ENCODE measurements at regions not wholly inside any gene's neighbourhood (a gene's known extent, or its start where the extent isn't known, plus 50 kb on each side); places are given as distances from the start of the nearest gene placed in this dataset.

DNA sequence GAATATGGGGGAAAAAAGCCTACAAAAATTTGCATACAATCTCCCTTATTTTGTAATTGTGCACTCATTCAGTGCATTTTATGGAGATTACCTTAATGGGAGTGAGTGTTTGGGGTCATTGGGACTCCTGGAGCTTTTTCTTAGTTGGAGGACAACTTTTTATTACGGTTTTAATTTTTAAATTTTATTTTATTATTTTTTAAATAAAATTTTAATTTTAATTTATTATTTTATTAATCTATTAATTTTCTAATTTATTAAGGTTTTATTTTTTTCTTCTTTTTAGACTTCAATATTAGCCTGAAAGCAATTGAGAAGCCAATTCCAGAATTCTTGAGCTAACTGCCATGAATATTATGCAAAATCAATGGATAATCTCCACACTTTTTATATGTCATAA lies 355.0 kb downstream of the SOCS6 start:
- DNase-seq (ENCODE audit: low read depth) = no peak
- no peak overlapping the region for H3K4me3 ChIP-seq (replicated peaks; ENCODE audit: low read depth, low read length)
- TF ChIP-seq, protein P1, sequence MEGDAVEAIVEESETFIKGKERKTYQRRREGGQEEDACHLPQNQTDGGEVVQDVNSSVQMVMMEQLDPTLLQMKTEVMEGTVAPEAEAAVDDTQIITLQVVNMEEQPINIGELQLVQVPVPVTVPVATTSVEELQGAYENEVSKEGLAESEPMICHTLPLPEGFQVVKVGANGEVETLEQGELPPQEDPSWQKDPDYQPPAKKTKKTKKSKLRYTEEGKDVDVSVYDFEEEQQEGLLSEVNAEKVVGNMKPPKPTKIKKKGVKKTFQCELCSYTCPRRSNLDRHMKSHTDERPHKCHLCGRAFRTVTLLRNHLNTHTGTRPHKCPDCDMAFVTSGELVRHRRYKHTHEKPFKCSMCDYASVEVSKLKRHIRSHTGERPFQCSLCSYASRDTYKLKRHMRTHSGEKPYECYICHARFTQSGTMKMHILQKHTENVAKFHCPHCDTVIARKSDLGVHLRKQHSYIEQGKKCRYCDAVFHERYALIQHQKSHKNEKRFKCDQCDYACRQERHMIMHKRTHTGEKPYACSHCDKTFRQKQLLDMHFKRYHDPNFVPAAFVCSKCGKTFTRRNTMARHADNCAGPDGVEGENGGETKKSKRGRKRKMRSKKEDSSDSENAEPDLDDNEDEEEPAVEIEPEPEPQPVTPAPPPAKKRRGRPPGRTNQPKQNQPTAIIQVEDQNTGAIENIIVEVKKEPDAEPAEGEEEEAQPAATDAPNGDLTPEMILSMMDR (IDR thresholded peaks at IDR 0.05; ENCODE audit: low read length, missing control alignments) = no peak

DNA sequence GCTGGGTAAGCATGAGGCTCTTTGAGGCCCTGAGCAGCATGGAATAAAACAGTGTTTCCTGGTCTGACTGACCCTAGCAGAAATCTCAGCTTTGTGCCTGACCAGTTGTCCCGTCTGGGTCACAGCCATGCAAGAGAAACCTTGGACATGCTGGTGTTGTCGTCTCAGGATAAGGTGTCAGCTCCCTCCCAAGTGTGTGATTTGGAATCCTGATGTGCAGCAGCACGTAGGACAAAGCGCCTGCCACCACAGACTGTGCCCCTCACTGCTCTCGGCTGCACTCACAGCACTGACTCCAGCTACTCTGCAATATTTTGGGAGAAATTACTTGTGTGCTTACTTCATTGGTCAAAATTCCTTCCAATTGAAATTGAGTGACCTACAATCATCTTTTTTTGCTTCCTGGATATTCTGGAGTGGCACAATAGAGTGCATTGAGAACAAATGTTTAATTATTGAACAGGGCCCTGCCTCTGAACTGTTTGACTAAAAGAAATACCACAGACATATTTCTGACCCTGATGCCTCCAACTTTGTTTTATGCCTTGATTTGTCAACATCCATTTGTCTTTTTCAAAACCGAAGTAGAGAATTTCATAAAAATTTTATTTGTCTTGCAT lies 352.4 kb downstream of the SOCS6 start:
- TF ChIP-seq, protein P1 (IDR thresholded peaks at IDR 0.05; ENCODE audit: low read length, missing control alignments) = no peak
- DNase-seq (ENCODE audit: low read depth) = no peak
- no peak overlapping the region for H3K4me3 ChIP-seq (replicated peaks; ENCODE audit: low read depth, low read length)

DNA sequence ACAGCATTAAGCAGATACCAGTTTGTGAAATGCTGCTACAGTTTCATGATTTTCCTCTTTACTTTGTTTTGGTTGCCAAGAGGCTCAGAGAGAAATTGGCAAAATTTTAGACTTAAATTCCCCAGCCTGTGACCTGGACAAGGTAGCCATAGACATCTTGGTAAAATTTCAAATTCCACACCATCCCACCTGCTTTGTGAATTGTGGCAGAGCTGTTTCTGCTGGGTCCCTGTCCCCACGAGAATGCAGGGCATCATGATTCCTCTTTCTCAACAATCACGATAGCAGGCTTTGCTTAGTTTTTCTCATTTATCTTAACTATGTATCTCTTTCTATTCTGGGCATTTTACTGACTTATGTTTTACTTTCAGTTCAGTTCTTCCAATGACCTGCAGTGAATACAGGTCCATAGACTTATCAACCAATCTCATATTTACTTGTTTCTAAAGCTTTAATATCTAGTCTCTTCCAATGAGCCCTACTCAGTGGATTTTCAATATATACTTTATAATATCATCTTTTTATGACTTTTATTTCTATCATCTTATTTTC lies 351.6 kb downstream of the SOCS6 start:
- no peak for DNase-seq (ENCODE audit: low read depth)
- no peak overlapping the region for H3K4me3 ChIP-seq (replicated peaks; ENCODE audit: low read depth, low read length)
- TF ChIP-seq, protein P1 (IDR thresholded peaks at IDR 0.05; ENCODE audit: low read length, missing control alignments) = no peak

DNA sequence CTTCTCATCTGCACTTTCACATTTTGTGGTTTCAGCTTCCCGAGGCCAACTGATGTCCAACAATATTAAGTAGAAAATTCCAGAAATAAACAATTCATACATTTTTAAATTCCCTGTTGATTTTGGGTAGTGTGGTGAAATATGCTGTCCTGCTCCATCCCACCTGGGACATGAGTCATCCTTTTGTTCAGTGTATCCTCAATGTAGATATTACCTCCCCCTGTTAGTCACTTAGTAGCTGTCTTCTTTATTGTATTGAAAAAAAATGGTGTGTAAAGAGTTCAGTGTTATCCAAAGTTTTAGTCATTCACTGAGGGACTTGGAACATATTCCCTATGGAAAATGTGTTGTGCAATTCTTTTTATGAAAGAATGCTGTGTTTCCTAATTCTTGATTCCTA lies 348.1 kb downstream of the SOCS6 start:
- TF ChIP-seq, protein P1 (IDR thresholded peaks at IDR 0.05; ENCODE audit: low read length, missing control alignments) = no peak
- H3K4me3 ChIP-seq (replicated peaks; ENCODE audit: low read depth, low read length) = no peak overlapping the region
- peak; percentile 87 for DNase-seq (ENCODE audit: low read depth)

DNA sequence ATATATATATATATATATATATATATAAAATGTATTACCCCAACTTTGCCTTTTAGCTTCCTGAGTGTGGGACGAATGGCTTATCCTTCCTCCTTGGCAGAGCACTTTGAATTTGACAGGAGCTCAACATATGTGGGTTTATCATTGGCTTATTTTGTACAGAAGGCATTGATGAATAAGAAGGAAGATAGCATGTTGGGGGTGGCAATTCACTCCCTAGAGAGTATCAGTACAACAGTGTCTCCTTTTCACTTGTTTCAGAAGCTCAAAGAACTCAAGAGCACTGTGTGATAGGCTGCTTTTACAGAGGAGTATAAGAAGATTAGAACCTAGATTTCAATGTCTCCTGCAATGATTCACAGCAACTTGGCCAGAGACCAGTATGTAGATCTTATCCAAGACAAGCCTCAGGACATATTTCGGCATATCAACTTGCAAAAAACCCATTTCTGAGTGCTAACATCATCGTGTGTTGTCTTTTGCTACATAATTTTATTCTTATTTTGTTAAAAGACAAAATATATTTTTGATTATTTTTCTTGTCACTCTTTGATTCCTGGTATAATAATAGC lies 345.8 kb downstream of the SOCS6 start:
- DNase-seq (ENCODE audit: low read depth) = peak; percentile 20
- TF ChIP-seq, protein P1 (IDR thresholded peaks at IDR 0.05; ENCODE audit: low read length, missing control alignments) = no peak
- no peak overlapping the region for H3K4me3 ChIP-seq (replicated peaks; ENCODE audit: low read depth, low read length)

DNA sequence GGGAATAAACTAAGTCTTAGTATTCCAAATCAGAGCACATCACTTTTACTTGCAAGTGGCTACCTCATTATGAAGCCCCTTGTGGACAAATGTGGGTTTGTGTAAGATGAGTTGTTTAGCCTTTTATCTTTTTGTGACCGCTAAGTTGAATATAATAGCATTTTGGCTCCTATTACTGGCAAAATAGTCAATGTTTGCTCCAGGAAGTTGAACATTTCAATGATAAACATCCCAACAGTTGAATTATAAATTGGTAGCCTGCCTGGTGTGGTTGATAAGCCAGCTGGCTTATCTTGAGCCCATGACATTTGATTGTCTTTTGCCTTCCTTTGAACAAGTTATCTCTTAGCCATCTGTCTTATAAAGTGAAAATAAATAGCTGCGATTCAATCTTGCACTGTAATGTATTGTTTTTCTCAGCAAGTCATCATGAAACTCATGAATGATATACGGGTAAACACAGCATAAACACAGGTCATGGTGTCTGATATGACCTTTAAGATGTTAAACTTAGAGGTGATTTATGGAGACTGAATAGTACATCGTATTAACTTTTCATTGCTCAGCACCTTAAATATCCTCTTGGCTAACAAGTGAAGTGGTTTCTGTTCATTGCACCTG lies 338.4 kb downstream of the SOCS6 start:
- no peak for DNase-seq (ENCODE audit: low read depth)
- H3K4me3 ChIP-seq (replicated peaks; ENCODE audit: low read depth, low read length) = no peak overlapping the region
- TF ChIP-seq, protein P1 (IDR thresholded peaks at IDR 0.05; ENCODE audit: low read length, missing control alignments) = no peak
